Esophagus (tissue), 2 donors: ENCODE measurements at regions not wholly inside any gene's neighbourhood (a gene's known extent, or its start where the extent isn't known, plus 50 kb on each side); places are given as distances from the start of the nearest gene placed in this dataset.

Experiments
- H3K27ac ChIP-seq, 2 donors: one replicate each; pipeline ENCODE4 v1.5.1; 2013; ENCODE audit warnings: low read depth in 2 of 2, mild to moderate bottlenecking in 2 of 2, inconsistent platforms in 1 of 2, low read length in 1 of 2, moderate library complexity in 1 of 2
- H3K27me3 ChIP-seq, 2 donors: one replicate each; pipeline ENCODE4 v1.6.1; 2013; ENCODE audit warnings: low read length in 2 of 2, control low read depth in 1 of 2, mild to moderate bottlenecking in 1 of 2; ENCODE audit not compliant: insufficient read depth in 2 of 2, control insufficient read depth in 1 of 2
- H3K36me3 ChIP-seq, 2 donors: one replicate each; pipeline ENCODE4 v1.6.1; 2013; ENCODE audit warnings: low read length in 1 of 2; ENCODE audit not compliant: control insufficient read depth in 2 of 2, insufficient read depth in 2 of 2
- H3K4me1 ChIP-seq, 2 donors: one replicate each; pipeline ENCODE4 v1.6.1; 2013; ENCODE audit warnings: low read length in 1 of 2; ENCODE audit not compliant: control insufficient read depth in 2 of 2, insufficient read depth in 2 of 2
- H3K4me3 ChIP-seq, 2 donors: one replicate each; pipeline ENCODE4 v1.5.1; 2013; ENCODE audit warnings: low read length in 2 of 2, mild to moderate bottlenecking in 2 of 2, low read depth in 1 of 2, moderate library complexity in 1 of 2
- H3K9me3 ChIP-seq, 2 donors: one replicate each; pipeline ENCODE4 v1.6.1; 2013; ENCODE audit warnings: mild to moderate bottlenecking in 2 of 2, low read depth in 1 of 2, low read length in 1 of 2, moderate library complexity in 1 of 2; ENCODE audit not compliant: control insufficient read depth in 2 of 2, insufficient read depth in 1 of 2
- WGBS, 2 donors: extraction: QIAGEN DNeasy Blood & Tissue Kit; methylation state at CpG; one replicate each; pipeline ENCODE4 v1.1.7; 2013; 5-methylcytosine and 5-hydroxymethylcytosine counted together
- donor health status: healthy with polysubstance abuse.
- donor health status: Bipolar disorder and iron deficiency.

- Histone ChIP-seq H3K27me3 (no peaks in the 10 kb centered on the region), H3K9me3 (no peaks in the 10 kb centered on the region), H3K36me3 (no peaks in the 10 kb centered on the region), H3K4me3 (no peak overlapping the region), H3K27ac (no peak overlapping the region), H3K4me1 (no peaks in the 10 kb centered on the region)
Observed at GRCh38 chr4:140211161-140211560, 57.2 kb upstream of the MAML3 start.

- Histone ChIP-seq H3K4me1 (no peaks in the 10 kb centered on the region), H3K36me3 (no peaks in the 10 kb centered on the region), H3K27ac (no peak overlapping the region), H3K4me3 (no peak overlapping the region), H3K27me3 (no peaks in the 10 kb centered on the region), H3K9me3 (no peaks in the 10 kb centered on the region)
- WGBS, 2 donors = 97% methylated on average over 1 of the region's 1 CpG
Observed at GRCh38 chr4:140208921-140209320, 54.9 kb upstream of the MAML3 start.
